ENCODE measurements at regions not wholly inside any gene's neighbourhood (a gene's known extent, or its start where the extent isn't known, plus 50 kb on each side); places are given as distances from the start of the nearest gene placed in this dataset.

DNA sequence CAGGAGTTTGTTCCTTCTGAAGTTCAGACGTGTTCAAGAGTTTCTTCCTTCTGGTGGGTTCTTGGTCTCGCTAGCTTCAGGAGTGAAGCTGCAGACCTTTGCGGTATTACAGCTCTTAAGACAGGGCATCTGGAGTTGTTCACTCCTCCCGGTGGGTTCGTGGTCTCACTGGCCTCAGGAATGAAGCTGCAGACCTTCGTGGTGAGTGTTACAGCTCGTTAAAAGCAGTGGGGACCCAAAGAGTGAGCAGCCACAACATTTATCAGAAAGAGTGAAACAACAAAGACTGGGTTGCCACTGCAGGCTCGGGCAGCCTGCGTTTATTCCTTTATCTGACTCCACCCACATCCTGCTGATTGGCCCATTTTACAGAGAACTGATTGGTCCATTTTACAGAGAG lies 373.1 kb downstream of the ETS1 start:
- TF ChIP-seq, protein P1, sequence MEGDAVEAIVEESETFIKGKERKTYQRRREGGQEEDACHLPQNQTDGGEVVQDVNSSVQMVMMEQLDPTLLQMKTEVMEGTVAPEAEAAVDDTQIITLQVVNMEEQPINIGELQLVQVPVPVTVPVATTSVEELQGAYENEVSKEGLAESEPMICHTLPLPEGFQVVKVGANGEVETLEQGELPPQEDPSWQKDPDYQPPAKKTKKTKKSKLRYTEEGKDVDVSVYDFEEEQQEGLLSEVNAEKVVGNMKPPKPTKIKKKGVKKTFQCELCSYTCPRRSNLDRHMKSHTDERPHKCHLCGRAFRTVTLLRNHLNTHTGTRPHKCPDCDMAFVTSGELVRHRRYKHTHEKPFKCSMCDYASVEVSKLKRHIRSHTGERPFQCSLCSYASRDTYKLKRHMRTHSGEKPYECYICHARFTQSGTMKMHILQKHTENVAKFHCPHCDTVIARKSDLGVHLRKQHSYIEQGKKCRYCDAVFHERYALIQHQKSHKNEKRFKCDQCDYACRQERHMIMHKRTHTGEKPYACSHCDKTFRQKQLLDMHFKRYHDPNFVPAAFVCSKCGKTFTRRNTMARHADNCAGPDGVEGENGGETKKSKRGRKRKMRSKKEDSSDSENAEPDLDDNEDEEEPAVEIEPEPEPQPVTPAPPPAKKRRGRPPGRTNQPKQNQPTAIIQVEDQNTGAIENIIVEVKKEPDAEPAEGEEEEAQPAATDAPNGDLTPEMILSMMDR (IDR thresholded peaks at IDR 0.05; ENCODE audit: poor library complexity, severe bottlenecking): no peak
- TF ChIP-seq POLR2AphosphoS5 (IDR thresholded peaks at IDR 0.05): no peak
- no peak for TF ChIP-seq EZH2 (IDR thresholded peaks at IDR 0.05; ENCODE audit: borderline replicate concordance, insufficient read depth, low read length, poor library complexity, severe bottlenecking)
- TF ChIP-seq SMC3 (conservative IDR thresholded peaks at IDR 0.05; ENCODE audit: poor library complexity): no peak
- no peak for TF ChIP-seq TAF1 (IDR thresholded peaks at IDR 0.05; ENCODE audit: low read depth)
- TF ChIP-seq MXI1 (conservative IDR thresholded peaks at IDR 0.05; ENCODE audit: poor library complexity, severe bottlenecking): no peak
- no peak for TF ChIP-seq RAD21 (conservative IDR thresholded peaks at IDR 0.05)
- TF ChIP-seq, protein P2, sequence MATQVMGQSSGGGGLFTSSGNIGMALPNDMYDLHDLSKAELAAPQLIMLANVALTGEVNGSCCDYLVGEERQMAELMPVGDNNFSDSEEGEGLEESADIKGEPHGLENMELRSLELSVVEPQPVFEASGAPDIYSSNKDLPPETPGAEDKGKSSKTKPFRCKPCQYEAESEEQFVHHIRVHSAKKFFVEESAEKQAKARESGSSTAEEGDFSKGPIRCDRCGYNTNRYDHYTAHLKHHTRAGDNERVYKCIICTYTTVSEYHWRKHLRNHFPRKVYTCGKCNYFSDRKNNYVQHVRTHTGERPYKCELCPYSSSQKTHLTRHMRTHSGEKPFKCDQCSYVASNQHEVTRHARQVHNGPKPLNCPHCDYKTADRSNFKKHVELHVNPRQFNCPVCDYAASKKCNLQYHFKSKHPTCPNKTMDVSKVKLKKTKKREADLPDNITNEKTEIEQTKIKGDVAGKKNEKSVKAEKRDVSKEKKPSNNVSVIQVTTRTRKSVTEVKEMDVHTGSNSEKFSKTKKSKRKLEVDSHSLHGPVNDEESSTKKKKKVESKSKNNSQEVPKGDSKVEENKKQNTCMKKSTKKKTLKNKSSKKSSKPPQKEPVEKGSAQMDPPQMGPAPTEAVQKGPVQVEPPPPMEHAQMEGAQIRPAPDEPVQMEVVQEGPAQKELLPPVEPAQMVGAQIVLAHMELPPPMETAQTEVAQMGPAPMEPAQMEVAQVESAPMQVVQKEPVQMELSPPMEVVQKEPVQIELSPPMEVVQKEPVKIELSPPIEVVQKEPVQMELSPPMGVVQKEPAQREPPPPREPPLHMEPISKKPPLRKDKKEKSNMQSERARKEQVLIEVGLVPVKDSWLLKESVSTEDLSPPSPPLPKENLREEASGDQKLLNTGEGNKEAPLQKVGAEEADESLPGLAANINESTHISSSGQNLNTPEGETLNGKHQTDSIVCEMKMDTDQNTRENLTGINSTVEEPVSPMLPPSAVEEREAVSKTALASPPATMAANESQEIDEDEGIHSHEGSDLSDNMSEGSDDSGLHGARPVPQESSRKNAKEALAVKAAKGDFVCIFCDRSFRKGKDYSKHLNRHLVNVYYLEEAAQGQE (IDR thresholded peaks at IDR 0.05; ENCODE audit: borderline replicate concordance): no peak
- no peak for TF ChIP-seq EP300 (conservative IDR thresholded peaks at IDR 0.05; ENCODE audit: poor library complexity, severe bottlenecking)
- H3K4me3 ChIP-seq (ENCODE audit: low read length): no peak overlapping the region
- H3K27me3 ChIP-seq (ENCODE audit: insufficient read depth, low read depth, low read length): no peaks in the 10 kb centered on the region
- no peaks in the 10 kb centered on the region for H3F3A ChIP-seq (ENCODE audit: insufficient read depth, low read length, poor library complexity, severe bottlenecking)
- H3K36me3 ChIP-seq (ENCODE audit: insufficient read depth, low read length): no peaks in the 10 kb centered on the region
- H3K4me2 ChIP-seq (ENCODE audit: low read length): no peak overlapping the region
- no peak overlapping the region for H2AFZ ChIP-seq (ENCODE audit: low read depth, low read length)
- H3K9me3 ChIP-seq (ENCODE audit: low read length): no peaks in the 10 kb centered on the region
- no peaks in the 10 kb centered on the region for H4K20me1 ChIP-seq (ENCODE audit: insufficient read depth)
- no peak overlapping the region for H3K9ac ChIP-seq (ENCODE audit: low read length)
- H3K79me2 ChIP-seq (replicated peaks; ENCODE audit: insufficient read depth, low read length): no peaks in the 10 kb centered on the region
- H3K9me2 ChIP-seq (ENCODE audit: insufficient read depth, low read length): no peaks in the 10 kb centered on the region
- no peak overlapping the region for H3K27ac ChIP-seq (ENCODE audit: low read length)

DNA sequence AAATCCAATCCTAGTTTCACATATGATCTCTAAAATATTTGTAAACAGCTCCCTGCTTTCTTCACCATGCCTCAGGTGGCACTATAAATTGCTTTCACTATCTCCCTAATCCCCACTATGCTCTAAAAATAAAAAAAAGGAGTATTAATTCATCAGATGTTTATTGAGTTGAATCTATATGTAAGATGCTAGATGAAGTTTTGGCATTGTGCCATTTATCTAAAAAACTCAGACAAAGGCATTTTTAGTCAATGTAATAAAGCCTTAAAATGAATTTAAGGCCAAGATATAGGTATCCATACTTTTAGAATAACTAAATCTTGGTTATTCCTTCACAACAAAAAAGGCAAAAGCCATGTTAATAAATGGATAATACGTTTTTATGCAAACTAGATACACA lies 373.9 kb downstream of the ETS1 start:
- Histone ChIP-seq H3K9ac (ENCODE audit: low read length) (no peak overlapping the region), H3K36me3 (ENCODE audit: insufficient read depth, low read length) (no peaks in the 10 kb centered on the region), H2AFZ (ENCODE audit: low read depth, low read length) (no peak overlapping the region), H3F3A (ENCODE audit: insufficient read depth, low read length, poor library complexity, severe bottlenecking) (no peaks in the 10 kb centered on the region), H3K27ac (ENCODE audit: low read length) (no peak overlapping the region), H3K9me3 (ENCODE audit: low read length) (no peaks in the 10 kb centered on the region), H3K27me3 (ENCODE audit: insufficient read depth, low read depth, low read length) (no peaks in the 10 kb centered on the region), H3K79me2 (replicated peaks; ENCODE audit: insufficient read depth, low read length) (no peaks in the 10 kb centered on the region), H3K4me2 (ENCODE audit: low read length) (no peak overlapping the region), H3K9me2 (ENCODE audit: insufficient read depth, low read length) (no peaks in the 10 kb centered on the region), H4K20me1 (ENCODE audit: insufficient read depth) (no peaks in the 10 kb centered on the region), H3K4me3 (ENCODE audit: low read length) (no peak overlapping the region)
- TF ChIP-seq, protein P2 (IDR thresholded peaks at IDR 0.05; ENCODE audit: borderline replicate concordance): no peak
- no peak for TF ChIP-seq SMC3 (conservative IDR thresholded peaks at IDR 0.05; ENCODE audit: poor library complexity)
- TF ChIP-seq, protein P1 (IDR thresholded peaks at IDR 0.05; ENCODE audit: poor library complexity, severe bottlenecking): no peak
- TF ChIP-seq POLR2AphosphoS5 (IDR thresholded peaks at IDR 0.05): no peak
- no peak for TF ChIP-seq MXI1 (conservative IDR thresholded peaks at IDR 0.05; ENCODE audit: poor library complexity, severe bottlenecking)
- TF ChIP-seq EZH2 (IDR thresholded peaks at IDR 0.05; ENCODE audit: borderline replicate concordance, insufficient read depth, low read length, poor library complexity, severe bottlenecking): no peak
- no peak for TF ChIP-seq RAD21 (conservative IDR thresholded peaks at IDR 0.05)
- TF ChIP-seq EP300 (conservative IDR thresholded peaks at IDR 0.05; ENCODE audit: poor library complexity, severe bottlenecking): no peak
- TF ChIP-seq TAF1 (IDR thresholded peaks at IDR 0.05; ENCODE audit: low read depth): no peak
